ENCODE measurements at regions not wholly inside any gene's neighbourhood (a gene's known extent, or its start where the extent isn't known, plus 50 kb on each side); places are given as distances from the start of the nearest gene placed in this dataset.

GRCh38 chr2:223545406-223545805 is 56.8 kb downstream of the SCG2 start:
- TF ChIP-seq ZFX (IDR thresholded peaks at IDR 0.05) (no peak), CTCF (conservative IDR thresholded peaks at IDR 0.05) (no peak)
- no peak overlapping the region for H3K27ac ChIP-seq

- TF ChIP-seq CTCF (conservative IDR thresholded peaks at IDR 0.05): no peak
- no peak for TF ChIP-seq ZFX (IDR thresholded peaks at IDR 0.05)
- H3K27ac ChIP-seq: no peak overlapping the region
Measured at GRCh38 chr2:223545830-223546229, 56.3 kb downstream of the SCG2 start.

Data from C4-2B (cell line).